GM23338 (cell line): ENCODE measurements at regions not wholly inside any gene's neighbourhood (a gene's known extent, or its start where the extent isn't known, plus 50 kb on each side); places are given as distances from the start of the nearest gene placed in this dataset.

Source experiments
- ATAC-seq: fragments of 200-7000 bp; cut with Tn5 transposase; 3 replicates; pipeline ENCODE4 v1.9.1; 2020
- DNase-seq: peaks from one replicate; pipeline ENCODE4 v3.0.0-alpha.2; 2015; ENCODE audit warnings: low spot score
- H2AFZ ChIP-seq: fragments of 200-600 bp; sonication (generic); 2 replicates; pipeline ENCODE4 v1.8.0; 2016; ENCODE audit warnings: antibody characterized with exemption, mild to moderate bottlenecking, moderate library complexity
- H3F3A ChIP-seq: fragments of 200-600 bp; sonication (generic); replicated peaks from 2 replicates; pipeline ENCODE4 v1.8.0; 2017; ENCODE audit warnings: antibody characterized with exemption, mixed run types, low read depth
- H3K27ac ChIP-seq: fragments of 200-600 bp; sonication (generic); 2 replicates; pipeline ENCODE4 v1.6.1; 2016; ENCODE audit warnings: low read depth
- H3K27me3 ChIP-seq: fragments of 200-600 bp; sonication (generic); 2 replicates; pipeline ENCODE4 v1.8.0; 2016; ENCODE audit warnings: mild to moderate bottlenecking, mixed run types, moderate library complexity; ENCODE audit not compliant: insufficient read depth
- H3K36me3 ChIP-seq: fragments of 200-600 bp; sonication (generic); 2 replicates; pipeline ENCODE4 v1.8.0; 2016; ENCODE audit warnings: mild to moderate bottlenecking; ENCODE audit not compliant: insufficient read depth
- H3K4me1 ChIP-seq: fragments of 200-600 bp; sonication (generic); 2 replicates; pipeline ENCODE4 v1.8.0; 2016; ENCODE audit warnings: mild to moderate bottlenecking, moderate library complexity; ENCODE audit not compliant: insufficient read depth
- H3K4me2 ChIP-seq: fragments of 200-600 bp; sonication (generic); 2 replicates; pipeline ENCODE4 v1.7.1; 2017; ENCODE audit warnings: mixed run types
- H3K4me3 ChIP-seq: fragments of 200-600 bp; sonication (generic); 2 replicates; pipeline ENCODE4 v1.6.1; 2016; ENCODE audit warnings: mixed run types
- H3K79me2 ChIP-seq: fragments of 200-600 bp; sonication (generic); replicated peaks from 2 replicates; pipeline ENCODE4 v1.8.0; 2017; ENCODE audit warnings: mild to moderate bottlenecking; ENCODE audit not compliant: insufficient read depth
- H3K9me2 ChIP-seq: fragments of 200-600 bp; sonication (generic); 2 replicates; pipeline ENCODE4 v1.8.0; 2017; ENCODE audit not compliant: insufficient read depth
- H4K20me1 ChIP-seq: fragments of 200-600 bp; sonication (generic); replicated peaks from 2 replicates; pipeline ENCODE4 v1.8.0; 2017; ENCODE audit warnings: mild to moderate bottlenecking; ENCODE audit not compliant: insufficient read depth
- H3K27ac Mint-ChIP-seq: 2 replicates; pipeline ENCODE4 v1.8.0; 2020; ENCODE audit warnings: inconsistent platforms, mild to moderate bottlenecking, moderate library complexity, mixed read lengths
- H3K27me3 Mint-ChIP-seq: 3 replicates; pipeline ENCODE4 v1.8.0; 2022; ENCODE audit warnings: low read depth, mild to moderate bottlenecking, moderate library complexity, mixed read lengths, inconsistent platforms; ENCODE audit not compliant: insufficient read depth, poor library complexity
- H3K36me3 Mint-ChIP-seq: 3 replicates; pipeline ENCODE4 v1.8.0; 2021; ENCODE audit warnings: low read depth, mild to moderate bottlenecking, inconsistent platforms, moderate library complexity, mixed read lengths
- H3K4me1 Mint-ChIP-seq: 3 replicates; pipeline ENCODE4 v1.8.0; 2020; ENCODE audit warnings: mild to moderate bottlenecking, inconsistent platforms, mixed read lengths
- H3K4me3 Mint-ChIP-seq: 3 replicates; pipeline ENCODE4 v1.8.0; 2021; ENCODE audit warnings: moderate library complexity, mild to moderate bottlenecking, inconsistent platforms, mixed read lengths
- H3K9me3 Mint-ChIP-seq: 3 replicates; pipeline ENCODE4 v1.8.0; 2020; ENCODE audit warnings: moderate library complexity, mild to moderate bottlenecking, inconsistent platforms, mixed read lengths
- CREB1 ChIP-seq: fragments of 250-450 bp; sonication (Bioruptor Pico); IDR thresholded peaks from 2 replicates; pipeline ENCODE4 v1.5.0; 2020; ENCODE audit warnings: low read depth, mild to moderate bottlenecking, moderate library complexity
- CTCF ChIP-seq, 2 experiments: fragments of 200-600 bp in 1 of 2; sonication (generic) in 1 of 2; conservative IDR thresholded peaks; 2 replicates each; pipeline versions ENCODE4 v1.5.1 to v1.6.1; 2016 to 2017; ENCODE audit warnings: antibody characterized with exemption in 2 of 2, low read depth in 2 of 2, mild to moderate bottlenecking in 2 of 2, moderate library complexity in 1 of 2
- EZH2 ChIP-seq: fragments of 200-600 bp; sonication (generic); IDR thresholded peaks from one replicate; pipeline ENCODE4 v1.8.0; 2017; ENCODE audit warnings: antibody characterized with exemption, mild to moderate bottlenecking, low read depth; ENCODE audit not compliant: unreplicated experiment
- EZH2phosphoT487 ChIP-seq: fragments of 200-600 bp; sonication (generic); IDR thresholded peaks from one replicate; pipeline ENCODE4 v1.8.1; 2018; ENCODE audit warnings: antibody characterized with exemption; ENCODE audit not compliant: unreplicated experiment
- JUNB ChIP-seq: IDR thresholded peaks from one replicate; pipeline ENCODE4 v1.6.1; 2016; ENCODE audit warnings: antibody characterized with exemption; ENCODE audit not compliant: unreplicated experiment
- NANOG ChIP-seq: IDR thresholded peaks from 2 replicates; pipeline ENCODE4 v1.6.1; 2016; ENCODE audit warnings: antibody characterized with exemption, borderline replicate concordance
- POLR2AphosphoS5 ChIP-seq: IDR thresholded peaks from 2 replicates; pipeline ENCODE4 v1.6.1; 2016; ENCODE audit warnings: antibody characterized with exemption, low read depth
- STAT1 ChIP-seq: IDR thresholded peaks from one replicate; pipeline ENCODE4 v1.6.1; 2016; ENCODE audit warnings: antibody characterized with exemption; ENCODE audit not compliant: unreplicated experiment
- ZNF114 ChIP-seq: fragments of 250-450 bp; sonication (Bioruptor Pico); IDR thresholded peaks from 2 replicates; pipeline ENCODE4 v1.5.0; 2020; ENCODE audit warnings: mild to moderate bottlenecking, moderate library complexity
- ZNF331 ChIP-seq: fragments of 250-450 bp; sonication (Bioruptor Pico); IDR thresholded peaks from 2 replicates; pipeline ENCODE4 v1.5.0; 2020; ENCODE audit warnings: low read depth, mild to moderate bottlenecking, moderate library complexity
- ZNF462 ChIP-seq: fragments of 250-450 bp; sonication (Bioruptor Pico); IDR thresholded peaks from 2 replicates; pipeline ENCODE4 v1.5.0; 2020; ENCODE audit warnings: mild to moderate bottlenecking, moderate library complexity
- TF ChIP-seq, protein P1 (sequence below): IDR thresholded peaks from one replicate; pipeline ENCODE4 v1.6.1; 2018; ENCODE audit warnings: antibody characterized with exemption; ENCODE audit not compliant: unreplicated experiment
- TF ChIP-seq, protein P2 (sequence below): IDR thresholded peaks from 2 replicates; pipeline ENCODE4 v1.6.1; 2016; ENCODE audit warnings: antibody characterized with exemption

DNA sequence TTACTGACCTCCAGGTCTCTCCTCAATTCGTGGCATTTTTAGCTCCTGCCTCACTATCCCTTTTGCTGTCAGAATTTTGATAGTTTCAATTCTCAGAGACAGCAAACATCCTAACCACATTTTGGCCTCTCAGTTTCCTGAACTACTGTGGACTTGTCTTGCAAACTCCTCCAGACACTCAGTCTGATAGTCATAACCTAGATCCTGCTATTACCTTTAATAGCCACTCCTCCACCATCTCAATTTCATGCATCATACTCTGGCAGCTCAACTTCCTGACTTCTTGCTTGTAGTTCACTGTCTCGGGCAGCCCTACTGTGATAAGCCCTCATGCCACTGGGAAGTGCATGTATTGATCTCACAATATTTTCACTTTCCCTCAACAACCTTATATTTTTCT, 481.8 kb upstream of the CDH18 start:
- H3F3A ChIP-seq = no peaks in the 10 kb centered on the region
- no peaks in the 10 kb centered on the region for H3K9me2 ChIP-seq
- no peaks in the 10 kb centered on the region for H3K4me1 ChIP-seq
- no peak overlapping the region for H3K4me3 ChIP-seq
- H3K4me2 ChIP-seq = no peak overlapping the region
- ATAC-seq (no peak), DNase-seq (no peak)
- Mint-ChIP-seq H3K9me3 (no peaks in the 10 kb centered on the region), H3K27ac (no peak overlapping the region), H3K36me3 (no peaks in the 10 kb centered on the region), H3K27me3 (no peaks in the 10 kb centered on the region), H3K4me1 (no peaks in the 10 kb centered on the region), H3K4me3 (no peak overlapping the region)
- H2AFZ ChIP-seq = no peak overlapping the region
- no peaks in the 10 kb centered on the region for H4K20me1 ChIP-seq
- no peak overlapping the region for H3K27ac ChIP-seq
- H3K27me3 ChIP-seq = no peaks in the 10 kb centered on the region
- TF ChIP-seq ZNF331 (CRISPR knock-in tag) (no peak), POLR2AphosphoS5 (no peak), CTCF (conservative IDR thresholded peaks at IDR 0.05; ENCODE audit: low read depth in 2 of 2) (no peak), EZH2 (no peak), NANOG (no peak), JUNB (no peak), STAT1 (no peak), ZNF462 (CRISPR knock-in tag) (no peak), ZNF114 (CRISPR knock-in tag) (no peak), EZH2phosphoT487 (no peak), CREB1 (CRISPR knock-in tag) (no peak)
- TF ChIP-seq, protein P1, sequence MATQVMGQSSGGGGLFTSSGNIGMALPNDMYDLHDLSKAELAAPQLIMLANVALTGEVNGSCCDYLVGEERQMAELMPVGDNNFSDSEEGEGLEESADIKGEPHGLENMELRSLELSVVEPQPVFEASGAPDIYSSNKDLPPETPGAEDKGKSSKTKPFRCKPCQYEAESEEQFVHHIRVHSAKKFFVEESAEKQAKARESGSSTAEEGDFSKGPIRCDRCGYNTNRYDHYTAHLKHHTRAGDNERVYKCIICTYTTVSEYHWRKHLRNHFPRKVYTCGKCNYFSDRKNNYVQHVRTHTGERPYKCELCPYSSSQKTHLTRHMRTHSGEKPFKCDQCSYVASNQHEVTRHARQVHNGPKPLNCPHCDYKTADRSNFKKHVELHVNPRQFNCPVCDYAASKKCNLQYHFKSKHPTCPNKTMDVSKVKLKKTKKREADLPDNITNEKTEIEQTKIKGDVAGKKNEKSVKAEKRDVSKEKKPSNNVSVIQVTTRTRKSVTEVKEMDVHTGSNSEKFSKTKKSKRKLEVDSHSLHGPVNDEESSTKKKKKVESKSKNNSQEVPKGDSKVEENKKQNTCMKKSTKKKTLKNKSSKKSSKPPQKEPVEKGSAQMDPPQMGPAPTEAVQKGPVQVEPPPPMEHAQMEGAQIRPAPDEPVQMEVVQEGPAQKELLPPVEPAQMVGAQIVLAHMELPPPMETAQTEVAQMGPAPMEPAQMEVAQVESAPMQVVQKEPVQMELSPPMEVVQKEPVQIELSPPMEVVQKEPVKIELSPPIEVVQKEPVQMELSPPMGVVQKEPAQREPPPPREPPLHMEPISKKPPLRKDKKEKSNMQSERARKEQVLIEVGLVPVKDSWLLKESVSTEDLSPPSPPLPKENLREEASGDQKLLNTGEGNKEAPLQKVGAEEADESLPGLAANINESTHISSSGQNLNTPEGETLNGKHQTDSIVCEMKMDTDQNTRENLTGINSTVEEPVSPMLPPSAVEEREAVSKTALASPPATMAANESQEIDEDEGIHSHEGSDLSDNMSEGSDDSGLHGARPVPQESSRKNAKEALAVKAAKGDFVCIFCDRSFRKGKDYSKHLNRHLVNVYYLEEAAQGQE = no peak
- TF ChIP-seq, protein P2, sequence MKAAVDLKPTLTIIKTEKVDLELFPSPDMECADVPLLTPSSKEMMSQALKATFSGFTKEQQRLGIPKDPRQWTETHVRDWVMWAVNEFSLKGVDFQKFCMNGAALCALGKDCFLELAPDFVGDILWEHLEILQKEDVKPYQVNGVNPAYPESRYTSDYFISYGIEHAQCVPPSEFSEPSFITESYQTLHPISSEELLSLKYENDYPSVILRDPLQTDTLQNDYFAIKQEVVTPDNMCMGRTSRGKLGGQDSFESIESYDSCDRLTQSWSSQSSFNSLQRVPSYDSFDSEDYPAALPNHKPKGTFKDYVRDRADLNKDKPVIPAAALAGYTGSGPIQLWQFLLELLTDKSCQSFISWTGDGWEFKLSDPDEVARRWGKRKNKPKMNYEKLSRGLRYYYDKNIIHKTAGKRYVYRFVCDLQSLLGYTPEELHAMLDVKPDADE = no peak
- no peaks in the 10 kb centered on the region for H3K36me3 ChIP-seq
- H3K79me2 ChIP-seq = no peaks in the 10 kb centered on the region
